ENCODE measurements at regions not wholly inside any gene's neighbourhood (a gene's known extent, or its start where the extent isn't known, plus 50 kb on each side); places are given as distances from the start of the nearest gene placed in this dataset.

GRCh38 chr4:123824524-123824923, 427.9 kb downstream of the SPRY1 start:
- no peaks in the 10 kb centered on the region for H3K36me3 Mint-ChIP-seq
- H3K4me3 Mint-ChIP-seq: no peak overlapping the region
- H3K27ac Mint-ChIP-seq: no peak overlapping the region
- H3K9me3 Mint-ChIP-seq: no peaks in the 10 kb centered on the region
- H3K27me3 Mint-ChIP-seq: peaks cover 2% of the 10 kb centered on the region
- no peaks in the 10 kb centered on the region for H3K4me1 Mint-ChIP-seq
- DNase-seq: no peak

- Mint-ChIP-seq H3K27ac (no peak overlapping the region), H3K36me3 (no peaks in the 10 kb centered on the region), H3K27me3 (no peaks in the 10 kb centered on the region), H3K4me3 (no peak overlapping the region), H3K9me3 (no peaks in the 10 kb centered on the region), H3K4me1 (no peaks in the 10 kb centered on the region)
- no peak for DNase-seq
Observed at GRCh38 chr4:123825596-123826291, 429.1 kb downstream of the SPRY1 start.

GRCh38 chr4:123826896-123827295, 430.3 kb downstream of the SPRY1 start:
- Mint-ChIP-seq H3K4me1 (no peaks in the 10 kb centered on the region), H3K4me3 (no peak overlapping the region), H3K9me3 (no peaks in the 10 kb centered on the region), H3K27ac (no peak overlapping the region), H3K36me3 (no peaks in the 10 kb centered on the region), H3K27me3 (no peaks in the 10 kb centered on the region)
- no peak for DNase-seq

GRCh38 chr4:123827511-123827910, 430.9 kb downstream of the SPRY1 start:
- no peaks in the 10 kb centered on the region for H3K27me3 Mint-ChIP-seq
- no peaks in the 10 kb centered on the region for H3K36me3 Mint-ChIP-seq
- DNase-seq: no peak
- no peak overlapping the region for H3K27ac Mint-ChIP-seq
- no peak overlapping the region for H3K4me3 Mint-ChIP-seq
- no peaks in the 10 kb centered on the region for H3K4me1 Mint-ChIP-seq
- H3K9me3 Mint-ChIP-seq: no peaks in the 10 kb centered on the region

- Mint-ChIP-seq H3K27ac (no peak overlapping the region), H3K4me3 (no peak overlapping the region), H3K4me1 (no peaks in the 10 kb centered on the region)
Observed at GRCh38 chr4:123830930-123831329, 434.3 kb downstream of the SPRY1 start.

GRCh38 chr4:123832173-123833026, 435.8 kb downstream of the SPRY1 start:
- H3K4me1 Mint-ChIP-seq: no peaks in the 10 kb centered on the region
- DNase-seq: no peak
- no peaks in the 10 kb centered on the region for H3K9me3 Mint-ChIP-seq

More at GRCh38 chr4:123830930-123831329, 434.3 kb downstream of the SPRY1 start:
- no peaks in the 10 kb centered on the region for H3K36me3 Mint-ChIP-seq
- no peaks in the 10 kb centered on the region for H3K9me3 Mint-ChIP-seq
- no peak for DNase-seq
- no peaks in the 10 kb centered on the region for H3K27me3 Mint-ChIP-seq

GRCh38 chr4:123833171-123833643, 436.6 kb downstream of the SPRY1 start:
- no peaks in the 10 kb centered on the region for H3K4me1 Mint-ChIP-seq
- H3K36me3 Mint-ChIP-seq: no peaks in the 10 kb centered on the region
- no peak for DNase-seq
- H3K4me3 Mint-ChIP-seq: no peak overlapping the region
- no peak overlapping the region for H3K27ac Mint-ChIP-seq
- H3K9me3 Mint-ChIP-seq: no peaks in the 10 kb centered on the region
- no peaks in the 10 kb centered on the region for H3K27me3 Mint-ChIP-seq

More at GRCh38 chr4:123832173-123833026, 435.8 kb downstream of the SPRY1 start:
- no peak overlapping the region for H3K4me3 Mint-ChIP-seq
- H3K36me3 Mint-ChIP-seq: no peaks in the 10 kb centered on the region
- no peak overlapping the region for H3K27ac Mint-ChIP-seq
- H3K27me3 Mint-ChIP-seq: no peaks in the 10 kb centered on the region

GRCh38 chr4:123835831-123836590, 439.4 kb downstream of the SPRY1 start:
- no peak overlapping the region for H3K4me3 Mint-ChIP-seq
- H3K9me3 Mint-ChIP-seq: no peaks in the 10 kb centered on the region
- no peak overlapping the region for H3K27ac Mint-ChIP-seq
- no peak for DNase-seq
- no peaks in the 10 kb centered on the region for H3K36me3 Mint-ChIP-seq
- H3K4me1 Mint-ChIP-seq: no peaks in the 10 kb centered on the region
- no peaks in the 10 kb centered on the region for H3K27me3 Mint-ChIP-seq

GRCh38 chr4:123836851-123837595, 440.4 kb downstream of the SPRY1 start:
- no peaks in the 10 kb centered on the region for H3K4me1 Mint-ChIP-seq
- H3K27me3 Mint-ChIP-seq: no peaks in the 10 kb centered on the region
- no peak for DNase-seq
- H3K4me3 Mint-ChIP-seq: no peak overlapping the region
- H3K27ac Mint-ChIP-seq: no peak overlapping the region
- no peaks in the 10 kb centered on the region for H3K36me3 Mint-ChIP-seq
- no peaks in the 10 kb centered on the region for H3K9me3 Mint-ChIP-seq

- Mint-ChIP-seq H3K4me3 (no peak overlapping the region), H3K4me1 (no peaks in the 10 kb centered on the region), H3K27ac (no peak overlapping the region), H3K36me3 (no peaks in the 10 kb centered on the region), H3K27me3 (peaks cover 4% of the 10 kb centered on the region), H3K9me3 (no peaks in the 10 kb centered on the region)
- no peak for DNase-seq
Observed at GRCh38 chr4:123838474-123838873, 441.9 kb downstream of the SPRY1 start.

- Mint-ChIP-seq H3K4me3 (no peak overlapping the region), H3K27ac (no peak overlapping the region), H3K9me3 (no peaks in the 10 kb centered on the region), H3K36me3 (no peaks in the 10 kb centered on the region), H3K27me3 (peaks cover 4% of the 10 kb centered on the region), H3K4me1 (no peaks in the 10 kb centered on the region)
- no peak for DNase-seq
Observed at GRCh38 chr4:123840197-123840596, 443.6 kb downstream of the SPRY1 start.

GRCh38 chr4:123841447-123842121, 445.0 kb downstream of the SPRY1 start:
- H3K4me1 Mint-ChIP-seq: no peaks in the 10 kb centered on the region
- H3K9me3 Mint-ChIP-seq: no peaks in the 10 kb centered on the region
- peaks cover 7% of the 10 kb centered on the region for H3K27me3 Mint-ChIP-seq
- DNase-seq: no peak
- no peak overlapping the region for H3K27ac Mint-ChIP-seq
- H3K4me3 Mint-ChIP-seq: no peak overlapping the region
- H3K36me3 Mint-ChIP-seq: no peaks in the 10 kb centered on the region

GRCh38 chr4:123843137-123843536, 446.5 kb downstream of the SPRY1 start:
- no peak overlapping the region for H3K4me3 Mint-ChIP-seq
- no peaks in the 10 kb centered on the region for H3K36me3 Mint-ChIP-seq
- no peak for DNase-seq
- H3K27ac Mint-ChIP-seq: no peak overlapping the region
- H3K9me3 Mint-ChIP-seq: no peaks in the 10 kb centered on the region
- H3K4me1 Mint-ChIP-seq: no peaks in the 10 kb centered on the region
- H3K27me3 Mint-ChIP-seq: peaks cover 7% of the 10 kb centered on the region

GRCh38 chr4:123844374-123844773, 447.8 kb downstream of the SPRY1 start:
- Mint-ChIP-seq H3K36me3 (no peaks in the 10 kb centered on the region), H3K9me3 (no peaks in the 10 kb centered on the region), H3K27ac (no peak overlapping the region), H3K27me3 (peaks cover 7% of the 10 kb centered on the region), H3K4me3 (no peak overlapping the region), H3K4me1 (no peaks in the 10 kb centered on the region)
- no peak for DNase-seq
